HUES64 (cell line): ENCODE measurements at regions not wholly inside any gene's neighbourhood (a gene's known extent, or its start where the extent isn't known, plus 50 kb on each side); places are given as distances from the start of the nearest gene placed in this dataset.
"Not testable (repeated sequence)": the region's sequence is repeated elsewhere in the genome, so short reads cannot be mapped to it uniquely, and the experiment has no call there.

ENCODE experiments used
- H3K27ac ChIP-seq: 2 replicates; pipeline ENCODE4 v1.7.0; 2013; ENCODE audit warnings: low read depth, low read length, inconsistent platforms
- H3K27me3 ChIP-seq: 2 replicates; pipeline ENCODE4 v1.6.1; 2013; ENCODE audit warnings: mild to moderate bottlenecking, low read length; ENCODE audit not compliant: insufficient read depth
- H3K36me3 ChIP-seq: 2 replicates; pipeline ENCODE4 v1.6.1; 2013; ENCODE audit warnings: mild to moderate bottlenecking, low read length; ENCODE audit not compliant: insufficient read depth
- H3K4me1 ChIP-seq: 2 replicates; pipeline ENCODE4 v1.6.1; 2013; ENCODE audit warnings: mild to moderate bottlenecking, low read length, moderate library complexity; ENCODE audit not compliant: insufficient read depth
- H3K4me3 ChIP-seq: 2 replicates; pipeline ENCODE4 v1.5.1; 2013; ENCODE audit warnings: mild to moderate bottlenecking, low read length, moderate library complexity
- H3K9ac ChIP-seq: 2 replicates; pipeline ENCODE4 v1.6.1; 2013; ENCODE audit warnings: mild to moderate bottlenecking, low read depth, low read length
- H3K9me3 ChIP-seq: 2 replicates; pipeline ENCODE4 v1.6.1; 2013; ENCODE audit warnings: low read depth, low read length; ENCODE audit not compliant: insufficient read depth
- WGBS: fragments of 150-250, 120-280 bp; methylation state at CpG from one replicate; pipeline ENCODE4 v1.1.7; 2013; ENCODE audit warnings: missing lambda C conversion rate; 5-methylcytosine and 5-hydroxymethylcytosine counted together

DNA sequence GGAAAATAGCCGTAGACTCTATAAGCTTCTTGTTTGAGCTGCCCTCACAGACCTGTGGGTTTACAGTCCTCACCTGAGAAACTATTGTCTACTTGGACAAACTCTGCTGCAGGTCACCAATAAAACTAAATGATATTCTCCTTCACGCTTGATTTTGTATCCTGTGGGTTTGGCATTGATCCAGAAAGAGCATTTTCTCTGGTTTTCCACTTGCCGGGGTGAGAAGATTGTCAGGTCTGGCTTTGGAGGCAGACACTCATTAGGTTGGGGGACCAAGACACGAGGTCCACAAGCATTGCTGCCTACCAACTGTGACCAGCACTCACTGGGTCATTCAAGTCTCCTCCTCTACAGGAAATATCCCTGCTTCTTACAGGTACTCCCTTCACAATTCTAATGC, 68.5 kb downstream of the CDC14C start:
- H3K4me1 ChIP-seq, result no peaks in the 10 kb centered on the region
- 96% methylated on average over 4 of the region's 4 CpGs for WGBS

DNA sequence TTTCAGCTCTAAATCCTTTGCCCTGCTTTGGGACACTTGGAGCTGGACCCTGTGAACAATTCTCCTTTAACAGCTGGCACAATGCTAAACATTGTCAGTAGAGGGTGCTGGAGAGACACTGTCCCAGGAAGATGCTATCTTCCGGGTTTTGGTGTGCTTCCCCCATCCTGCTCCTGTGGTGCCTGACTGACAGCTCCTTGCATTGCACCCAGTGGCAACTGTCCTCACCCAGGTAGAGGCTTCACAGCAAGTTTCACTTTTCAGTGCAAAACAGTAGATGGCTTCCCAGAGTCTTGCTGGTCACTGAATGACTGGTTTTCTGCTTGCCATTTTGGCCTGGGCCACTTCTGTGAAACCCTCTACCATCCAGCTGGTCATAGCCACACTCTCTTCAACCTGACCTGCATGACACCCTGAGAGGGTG, 77.3 kb downstream of the CDC14C start:
- Histone ChIP-seq H3K27me3 (no peaks in the 10 kb centered on the region), H3K9me3 (0 out of 2 replicates have a peak, but pooled peaks cover 2% of the 10 kb centered on the region), H3K36me3 (no peaks in the 10 kb centered on the region), H3K4me1 (peaks cover 5% of the 10 kb centered on the region; the same call in 1 of the 2 replicates), H3K27ac (no peak overlapping the region), H3K4me3 (no peak overlapping the region), H3K9ac (no peak overlapping the region)
- 10% methylated on average over 1 of the region's 1 CpG for WGBS

More for the DNA sequence above, 68.5 kb downstream of the CDC14C start:
- Histone ChIP-seq H3K27ac (no peak overlapping the region), H3K27me3 (no peaks in the 10 kb centered on the region), H3K36me3 (no peaks in the 10 kb centered on the region), H3K9ac (no peak overlapping the region), H3K4me3 (no peak overlapping the region), H3K9me3 (no peaks in the 10 kb centered on the region)

DNA sequence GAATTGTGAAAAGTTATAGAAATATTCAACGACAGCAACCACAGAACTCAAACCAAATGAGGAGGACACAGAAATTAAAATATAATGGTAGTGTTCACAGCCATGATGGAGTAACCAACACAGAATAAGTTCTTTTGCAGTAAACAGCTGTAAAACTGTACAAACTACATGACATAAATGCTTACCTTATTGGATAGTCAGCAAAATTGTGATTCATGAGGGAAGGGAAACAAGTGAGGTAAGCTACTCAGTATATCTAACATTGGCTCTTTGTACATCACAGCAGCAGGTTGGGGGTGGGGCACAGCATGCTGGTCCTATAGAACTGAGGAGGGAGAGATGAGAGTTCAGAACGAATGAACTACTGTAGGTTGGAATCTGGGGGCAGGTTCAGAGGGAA, 86.4 kb downstream of the CDC14C start:
- no peak overlapping the region for H3K27ac ChIP-seq
- H3K4me3 ChIP-seq, result no peak overlapping the region
- H3K9me3 ChIP-seq, result peaks cover 17% of the 10 kb centered on the region
- H3K27me3 ChIP-seq, result no peaks in the 10 kb centered on the region
- no peaks in the 10 kb centered on the region for H3K36me3 ChIP-seq
- H3K4me1 ChIP-seq, result 0 out of 2 replicates have a peak, but pooled peaks cover 6% of the 10 kb centered on the region
- 71% methylated on average over 1 of the region's 2 CpGs for WGBS
- no peak overlapping the region for H3K9ac ChIP-seq

DNA sequence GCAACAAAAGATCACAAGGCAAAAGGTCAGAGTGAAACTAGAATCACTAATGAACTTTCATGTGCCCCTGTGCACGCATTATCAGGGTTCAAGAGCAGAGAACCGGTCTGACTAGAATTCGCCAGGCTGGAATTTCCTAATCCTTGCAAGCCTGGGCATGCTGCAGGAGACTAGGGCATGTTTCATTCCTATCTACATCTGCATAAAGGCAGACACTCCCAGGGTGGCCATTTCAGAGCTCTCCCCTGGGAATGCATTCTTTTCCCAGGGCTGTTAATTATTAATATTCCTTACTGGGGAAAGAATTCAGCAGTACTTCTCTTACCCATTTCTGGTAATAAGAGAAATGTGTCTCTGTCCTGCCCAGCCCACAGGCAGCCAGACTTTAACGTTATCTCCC, 90.5 kb downstream of the CDC14C start:
- Histone ChIP-seq H3K4me1 (peaks cover 6% of the 10 kb centered on the region; the same call in 1 of the 2 replicates), H3K27me3 (no peaks in the 10 kb centered on the region), H3K36me3 (no peaks in the 10 kb centered on the region), H3K4me3 (no peak overlapping the region), H3K9ac (no peak overlapping the region), H3K27ac (0 out of 2 replicates have a peak overlapping the region, but pooled peaks have one; percentile 18), H3K9me3 (peaks cover 28% of the 10 kb centered on the region)
- WGBS, result 95% methylated on average over 4 of the region's 4 CpGs

DNA sequence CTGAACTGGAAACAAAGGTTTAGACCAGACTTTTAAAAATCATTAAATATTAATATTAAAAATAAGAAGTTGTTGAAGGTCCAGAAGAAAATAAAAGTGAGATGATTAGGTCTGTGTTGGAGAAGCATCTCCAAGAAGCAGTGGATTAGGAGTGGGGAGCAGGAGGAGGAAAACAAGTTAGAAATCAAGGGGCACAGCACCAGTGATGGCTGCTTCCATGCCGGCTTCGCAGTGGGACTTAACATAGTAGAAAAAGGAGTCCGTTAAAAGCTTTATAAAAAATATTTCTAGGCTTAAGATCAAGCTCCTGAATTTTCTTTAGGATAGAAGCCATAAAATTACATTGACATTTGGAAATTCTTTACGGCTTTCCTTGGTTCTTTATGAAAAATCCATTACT, 95.8 kb downstream of the CDC14C start:
- WGBS, result 91% methylated on average over 4 of the region's 4 CpGs
- H3K9me3 ChIP-seq, result peaks cover 16% of the 10 kb centered on the region

DNA sequence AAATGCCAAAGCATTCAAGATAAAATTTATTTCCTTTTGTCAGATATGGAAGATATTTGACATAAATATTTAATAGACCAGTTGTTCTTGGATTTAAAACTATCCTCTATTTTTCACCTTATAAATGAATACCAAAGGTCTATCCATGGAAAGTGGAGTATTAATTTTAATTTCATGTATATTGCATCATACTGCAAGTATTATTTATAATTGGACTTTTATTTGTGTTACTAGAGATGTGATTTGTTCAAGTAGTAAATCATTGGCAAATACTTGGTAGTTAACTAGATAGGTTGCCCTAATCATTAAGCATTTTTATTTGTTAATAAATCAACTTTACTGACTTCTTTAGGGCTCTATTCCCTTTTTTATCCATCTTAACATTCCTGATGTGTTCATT, 98.1 kb downstream of the CDC14C start:
- Histone ChIP-seq H3K4me1 (peaks cover 40% of the 10 kb centered on the region), H3K9ac (no peak overlapping the region), H3K36me3 (no peaks in the 10 kb centered on the region), H3K9me3 (no peaks in the 10 kb centered on the region), H3K4me3 (no peak overlapping the region), H3K27me3 (no peaks in the 10 kb centered on the region), H3K27ac (no peak overlapping the region)

More for the DNA sequence above, 95.8 kb downstream of the CDC14C start:
- no peak overlapping the region for H3K27ac ChIP-seq
- no peak overlapping the region for H3K4me3 ChIP-seq
- no peaks in the 10 kb centered on the region for H3K27me3 ChIP-seq
- no peaks in the 10 kb centered on the region for H3K36me3 ChIP-seq
- peaks cover 30% of the 10 kb centered on the region for H3K4me1 ChIP-seq
- H3K9ac ChIP-seq, result no peak overlapping the region

DNA sequence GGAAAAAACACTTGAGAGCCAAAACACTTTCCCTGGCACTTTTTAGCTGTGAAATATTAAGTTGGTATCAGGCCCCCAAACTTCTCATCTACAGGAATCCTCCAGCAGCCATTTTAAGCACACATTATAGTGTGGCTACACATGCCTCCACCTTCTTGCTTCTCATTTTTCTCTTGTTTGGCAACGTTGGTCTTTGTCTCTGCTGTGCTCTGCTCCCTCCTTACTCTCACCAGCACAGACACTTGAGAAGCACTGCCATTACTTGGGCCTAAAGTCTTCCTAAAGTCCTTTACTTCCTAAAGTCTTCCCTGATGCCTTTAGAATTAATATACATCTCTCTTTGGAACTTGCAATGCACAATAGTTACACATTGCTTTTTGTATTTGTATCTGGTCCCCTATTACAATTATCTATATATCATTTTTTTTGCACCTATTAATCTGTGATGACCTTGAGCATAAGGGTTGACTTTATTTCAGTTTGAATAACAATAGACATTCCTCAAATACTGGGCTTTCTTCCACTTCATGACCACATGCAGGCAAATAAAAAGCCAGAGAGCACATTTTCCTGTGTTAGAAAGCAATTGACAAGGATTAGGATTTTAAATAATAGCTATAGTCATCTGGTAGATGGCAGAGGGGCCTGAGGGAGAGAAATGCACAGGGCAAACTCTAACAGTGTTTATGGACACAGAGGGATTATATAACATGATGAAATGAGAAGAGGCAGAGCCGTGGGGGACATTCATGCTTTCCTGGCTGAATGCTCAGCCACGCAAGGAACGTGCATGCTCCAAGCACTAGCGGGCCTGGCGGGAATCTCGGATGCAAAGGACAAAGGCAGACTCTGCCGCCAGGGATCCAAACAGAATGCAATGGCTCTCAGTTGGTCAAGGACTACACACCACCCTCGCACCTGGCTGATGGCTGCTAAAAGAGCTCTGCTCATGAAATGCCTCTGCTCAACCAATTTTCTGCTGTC, 99.3 kb downstream of the CDC14C start:
- 72% methylated on average over 9 of the region's 9 CpGs for WGBS
- Histone ChIP-seq H3K27me3 (no peaks in the 10 kb centered on the region), H3K36me3 (no peaks in the 10 kb centered on the region), H3K9me3 (no peaks in the 10 kb centered on the region), H3K4me1 (peaks cover 41% of the 10 kb centered on the region), H3K4me3 (no peak overlapping the region), H3K27ac (peak overlapping the region; percentile 85), H3K9ac (peak overlapping the region; percentile 61)

DNA sequence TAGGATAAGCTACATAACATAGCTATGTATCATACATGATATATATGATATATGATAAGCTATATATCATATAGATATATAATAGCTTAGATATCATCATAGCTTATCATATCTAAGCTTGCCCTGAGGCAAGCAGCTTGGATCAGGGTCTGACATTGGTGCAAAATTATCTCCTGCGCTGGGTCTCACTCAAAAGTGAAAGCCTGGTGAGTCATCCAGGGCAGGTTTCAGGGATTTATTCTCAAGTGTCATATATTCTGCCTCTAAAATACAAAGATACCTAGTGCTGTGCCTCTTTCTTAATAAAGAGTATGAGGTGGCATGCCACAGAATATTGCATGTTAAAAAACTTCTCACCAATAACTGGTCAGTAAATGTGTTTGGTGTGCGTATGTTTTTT, 105.9 kb downstream of the CDC14C start:
- WGBS, result 100% methylated on average over 2 of the region's 2 CpGs
- Histone ChIP-seq H3K4me1 (peaks cover 23% of the 10 kb centered on the region), H3K9me3 (no peaks in the 10 kb centered on the region), H3K9ac (no peak overlapping the region), H3K27me3 (no peaks in the 10 kb centered on the region), H3K4me3 (no peak overlapping the region), H3K27ac (no peak overlapping the region), H3K36me3 (no peaks in the 10 kb centered on the region)

DNA sequence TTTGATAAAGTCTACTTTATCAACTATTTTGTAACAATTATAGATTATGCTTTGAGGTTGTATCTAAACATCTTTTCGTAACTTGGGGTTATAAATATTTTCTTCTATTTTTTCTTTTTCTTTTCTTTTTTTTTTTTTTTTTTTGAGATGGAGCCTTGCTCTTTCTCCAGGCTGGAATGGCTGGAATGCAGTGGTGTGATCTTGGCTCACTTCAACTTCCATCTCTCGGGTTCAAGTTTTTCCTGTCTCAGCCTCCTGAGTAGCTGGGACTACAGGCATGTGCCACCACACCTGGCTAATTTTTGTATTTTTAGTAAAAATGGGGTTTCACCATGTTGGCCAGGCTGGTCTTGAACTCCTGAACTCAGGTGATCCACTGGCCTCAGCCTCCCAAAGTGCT, 108.8 kb downstream of the CDC14C start:
- H3K4me3 ChIP-seq, H3K27ac ChIP-seq: not testable (repeated sequence)
- WGBS, result 93% methylated on average over 1 of the region's 2 CpGs

DNA sequence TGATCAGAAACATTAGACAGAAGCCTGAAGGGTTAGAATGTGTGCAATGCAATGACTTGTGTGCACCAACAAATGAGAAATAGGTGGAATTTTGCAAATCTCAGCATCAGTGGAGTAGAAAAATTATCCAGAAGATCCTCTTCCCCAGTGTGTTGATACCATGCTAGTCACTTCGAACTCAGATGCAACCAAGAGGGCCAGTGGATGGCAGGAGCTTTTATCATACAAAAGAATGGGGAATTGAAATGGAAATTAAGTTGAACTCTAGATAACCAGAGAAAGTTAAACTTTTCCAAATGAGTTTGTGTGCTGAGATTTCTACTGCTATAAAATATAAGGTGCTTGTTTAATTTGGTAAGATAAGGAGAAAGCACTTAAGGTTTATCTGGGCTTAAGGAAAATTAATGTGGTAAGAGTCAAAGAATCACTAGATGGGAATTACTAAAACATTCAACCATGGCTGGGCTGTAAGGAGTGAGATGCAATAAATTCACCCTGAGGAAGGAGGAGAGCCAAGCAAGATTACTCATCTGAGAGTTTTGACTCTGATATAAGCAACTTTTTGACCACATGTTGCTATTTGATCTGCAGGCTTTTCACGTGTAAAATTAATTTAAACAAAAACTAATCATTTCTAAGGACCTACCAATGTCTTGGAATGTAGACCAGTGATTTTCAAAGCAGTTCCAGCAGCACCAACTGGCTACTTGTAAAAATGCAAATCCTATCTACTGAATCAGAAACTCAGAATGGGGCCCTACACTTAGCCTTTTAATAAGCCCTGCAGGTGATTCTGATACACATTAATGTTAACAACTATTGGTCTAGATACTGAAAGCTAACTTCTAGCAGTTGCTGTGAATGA, 113.2 kb downstream of the CDC14C start:
- 0% methylated on average over 2 of the region's 2 CpGs for WGBS
- H3K27ac ChIP-seq, result peak overlapping the region; percentile 92

More for the DNA sequence above, 108.8 kb downstream of the CDC14C start:
- not testable (repeated sequence) for H3K36me3 ChIP-seq, H3K9me3 ChIP-seq, H3K9ac ChIP-seq, H3K27me3 ChIP-seq
- peaks cover 41% of the 10 kb centered on the region for H3K4me1 ChIP-seq

More for the DNA sequence above, 113.2 kb downstream of the CDC14C start:
- H3K4me3 ChIP-seq, result peak overlapping the region; percentile 29
- no peaks in the 10 kb centered on the region for H3K9me3 ChIP-seq
- H3K36me3 ChIP-seq, result no peaks in the 10 kb centered on the region
- peaks cover 49% of the 10 kb centered on the region for H3K4me1 ChIP-seq
- peak overlapping the region; percentile 34; the same call in 1 of the 2 replicates for H3K9ac ChIP-seq
- no peaks in the 10 kb centered on the region for H3K27me3 ChIP-seq
